H4 (cell line): ENCODE measurements at regions not wholly inside any gene's neighbourhood (a gene's known extent, or its start where the extent isn't known, plus 50 kb on each side); places are given as distances from the start of the nearest gene placed in this dataset.

Source experiments
- DNase-seq: peaks from one replicate; pipeline ENCODE4 v3.0.0-alpha.2; 2015; ENCODE audit warnings: low spot score

DNA sequence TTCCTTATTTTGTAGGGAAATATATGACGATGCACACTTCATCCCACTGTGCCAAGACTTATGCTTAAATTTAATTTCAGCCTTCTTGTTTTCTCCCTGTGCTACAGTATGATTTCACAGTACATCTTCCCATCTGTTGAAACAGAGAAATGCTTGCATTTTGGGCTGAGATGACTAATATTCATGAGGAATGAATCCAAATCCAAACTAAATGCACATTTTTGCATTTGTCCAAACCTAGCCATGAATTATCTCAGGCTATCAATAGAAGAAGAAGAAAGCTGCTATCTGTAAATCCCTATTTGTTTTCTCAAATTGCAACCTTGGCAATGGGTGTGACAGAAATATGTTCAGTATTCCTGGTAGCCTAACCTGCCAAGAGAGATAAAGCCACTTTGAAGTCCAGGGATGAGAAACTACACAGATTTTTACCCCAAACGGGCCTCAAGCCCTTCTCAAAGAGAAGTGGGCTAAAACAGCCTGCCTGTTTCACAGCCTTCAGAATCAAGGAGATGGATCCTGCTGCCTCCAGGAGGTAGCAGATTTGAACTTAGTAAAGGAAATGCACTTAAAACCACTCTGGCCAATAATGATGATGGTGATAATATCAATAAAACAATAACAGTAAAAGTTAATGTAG is 306.9 kb upstream of the NT5C1B start:
- DNase-seq, result no peak

DNA sequence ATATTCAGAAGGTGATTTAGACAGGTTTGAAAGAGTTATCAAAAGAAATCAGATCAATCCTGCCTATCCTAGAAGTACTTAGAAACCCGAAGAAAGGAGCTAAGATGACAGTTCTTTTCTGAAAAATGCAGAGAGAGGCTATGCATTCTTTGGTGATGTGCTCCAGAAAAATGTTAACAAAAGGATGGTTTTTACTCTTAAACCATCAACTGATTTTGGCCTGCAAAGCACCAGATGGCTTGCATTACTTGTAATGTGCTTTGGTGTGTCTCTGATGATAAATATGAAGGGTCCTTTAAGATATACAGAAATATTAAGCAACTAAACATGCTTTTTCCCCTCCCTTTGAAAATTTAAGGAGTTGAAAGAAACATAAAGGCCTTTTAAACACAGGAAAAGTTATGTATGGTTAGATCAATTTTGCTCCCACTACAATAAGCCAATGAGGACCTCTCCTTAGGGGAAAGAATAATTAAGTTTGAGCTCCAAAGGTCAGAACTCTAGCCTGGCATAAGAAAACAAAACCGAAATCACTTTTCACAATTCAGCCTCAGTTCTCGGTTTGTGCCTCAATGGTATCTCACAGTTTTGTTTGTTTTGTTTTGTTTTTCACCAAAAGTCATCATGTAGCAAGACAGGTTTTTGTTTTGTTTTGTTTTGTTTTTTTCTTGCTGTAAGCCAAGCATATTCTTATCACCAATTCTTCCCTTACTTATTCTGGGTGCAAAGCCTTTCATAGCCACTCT is 302.4 kb upstream of the NT5C1B start:
- no peak for DNase-seq

DNA sequence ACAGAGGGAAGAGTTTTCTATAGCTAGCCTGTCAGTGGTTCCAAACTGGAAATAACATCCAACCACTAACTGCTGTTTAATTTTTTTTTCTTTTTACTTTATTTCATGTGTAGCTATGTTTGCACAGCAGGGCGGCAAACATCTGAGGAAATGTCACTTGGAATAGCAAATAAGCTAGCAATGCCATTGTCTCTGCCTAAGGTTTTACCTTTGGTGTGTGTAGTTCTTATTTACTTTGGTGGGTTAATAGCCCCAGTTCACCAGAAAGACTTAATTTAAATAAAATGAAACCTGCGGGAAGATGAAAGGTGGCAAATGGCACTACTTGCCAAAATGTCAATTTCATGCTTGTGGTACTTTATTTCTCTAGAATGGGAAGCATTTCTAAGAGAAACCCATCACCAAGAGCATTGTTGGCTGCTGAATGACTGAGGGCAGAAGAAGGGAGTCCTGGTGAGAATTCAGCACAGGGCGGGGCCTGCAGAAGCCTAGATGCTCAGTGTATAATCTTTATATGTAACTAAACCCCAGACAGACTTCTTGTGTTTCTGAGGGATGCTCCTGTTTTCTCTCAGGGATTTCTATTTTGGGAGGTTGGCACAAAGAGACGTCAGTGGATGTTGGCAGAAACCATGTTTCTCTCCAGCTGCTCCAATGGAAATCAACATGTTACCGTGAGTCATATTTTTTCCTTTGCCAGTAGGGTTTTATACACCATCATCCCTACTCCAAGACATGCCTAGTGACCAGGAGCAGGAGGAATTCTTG is 300.4 kb upstream of the NT5C1B start:
- no peak for DNase-seq

DNA sequence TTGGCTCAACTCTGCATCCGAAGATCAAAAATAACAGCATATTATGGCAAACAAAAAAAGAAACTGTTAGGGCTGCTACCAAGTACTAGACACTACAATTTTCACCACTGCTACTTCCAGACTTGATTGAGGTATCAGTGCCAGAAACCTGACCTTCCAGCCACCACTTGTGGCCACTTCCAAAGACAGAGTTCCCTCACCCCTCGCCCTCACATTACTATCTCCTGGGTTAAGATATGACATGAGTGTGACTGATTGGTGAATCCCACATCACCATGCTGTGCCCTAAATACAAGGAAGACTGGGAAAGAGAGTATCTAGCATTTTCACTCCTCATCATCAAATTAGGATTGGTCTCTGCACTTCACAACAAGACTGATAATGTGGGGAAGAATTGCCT is 296.1 kb upstream of the NT5C1B start:
- no peak for DNase-seq

DNA sequence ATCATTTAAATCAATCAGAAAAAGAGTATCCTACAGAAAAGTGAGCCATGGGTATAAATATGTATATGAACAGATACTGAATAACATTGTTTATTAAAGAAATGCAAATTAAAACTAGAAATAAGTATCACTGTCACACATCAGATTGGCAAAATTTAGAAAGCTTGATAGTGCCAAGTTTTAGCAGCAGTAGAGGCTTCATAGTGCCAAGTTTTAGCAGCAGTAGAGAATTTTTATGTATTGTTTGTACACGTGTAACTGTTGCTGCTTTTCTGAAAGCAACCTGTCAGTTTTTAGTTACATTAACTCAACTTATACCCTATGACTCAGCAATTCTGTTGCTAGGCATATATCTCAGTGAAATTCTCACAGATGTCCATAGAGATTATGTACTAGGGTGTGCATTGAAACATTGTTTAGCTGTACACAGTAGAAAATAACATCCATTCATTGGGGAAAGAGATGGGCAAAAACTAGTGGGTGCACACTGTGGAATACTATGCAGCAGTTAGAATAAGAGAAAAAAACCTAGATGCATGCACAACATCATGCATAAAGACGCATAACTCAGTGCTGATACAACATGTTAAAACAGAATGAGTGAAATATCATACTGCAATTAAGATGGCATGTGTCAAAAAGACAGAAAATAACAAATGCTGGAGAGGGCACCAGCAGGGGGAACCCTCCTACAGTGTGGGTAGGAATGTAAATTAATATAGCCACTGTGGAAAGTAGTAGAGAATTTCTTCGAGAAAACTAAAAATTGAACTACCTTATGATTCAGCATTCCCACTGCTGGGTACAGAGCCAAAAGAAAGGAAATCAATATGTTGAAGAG is 294.5 kb upstream of the NT5C1B start:
- peak; percentile 4 for DNase-seq

DNA sequence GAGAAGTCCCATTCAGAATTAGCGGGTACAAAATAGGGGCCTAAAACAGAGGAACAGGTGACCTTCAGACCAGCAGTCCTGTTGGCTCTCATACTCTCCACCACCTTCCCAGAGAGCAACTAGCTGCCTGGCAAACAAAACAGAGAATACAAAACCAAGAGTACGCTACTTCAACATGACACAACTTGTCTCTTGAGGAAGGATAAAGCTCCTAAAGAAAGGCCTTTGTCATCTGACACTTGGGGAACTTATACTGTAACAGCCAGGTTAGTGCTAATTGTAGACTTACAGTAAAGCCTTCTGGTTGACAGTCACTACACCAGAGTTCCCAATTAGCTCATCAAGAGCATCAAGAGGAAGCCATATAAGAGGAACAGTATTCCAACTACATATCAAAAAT is 282.1 kb upstream of the NT5C1B start:
- no peak for DNase-seq

DNA sequence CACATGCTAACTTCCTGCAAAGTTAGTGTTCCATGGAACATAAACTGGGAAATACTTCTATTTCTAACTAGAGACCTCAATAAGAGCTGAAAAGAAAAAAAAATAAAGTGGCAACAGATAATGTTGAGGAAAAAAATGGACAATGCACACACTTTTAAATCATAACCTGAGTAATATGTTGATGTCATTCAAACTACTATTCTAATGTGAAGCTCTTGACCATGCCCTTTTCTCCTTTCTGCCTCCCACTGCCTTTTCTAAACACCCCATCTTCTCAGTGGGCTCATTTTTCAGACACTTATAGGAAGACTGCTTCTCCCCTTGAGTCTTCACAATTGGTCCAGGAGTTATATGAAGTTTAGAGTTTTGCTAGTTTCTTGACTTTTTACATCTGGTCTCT is 280.9 kb upstream of the NT5C1B start:
- DNase-seq, result no peak

DNA sequence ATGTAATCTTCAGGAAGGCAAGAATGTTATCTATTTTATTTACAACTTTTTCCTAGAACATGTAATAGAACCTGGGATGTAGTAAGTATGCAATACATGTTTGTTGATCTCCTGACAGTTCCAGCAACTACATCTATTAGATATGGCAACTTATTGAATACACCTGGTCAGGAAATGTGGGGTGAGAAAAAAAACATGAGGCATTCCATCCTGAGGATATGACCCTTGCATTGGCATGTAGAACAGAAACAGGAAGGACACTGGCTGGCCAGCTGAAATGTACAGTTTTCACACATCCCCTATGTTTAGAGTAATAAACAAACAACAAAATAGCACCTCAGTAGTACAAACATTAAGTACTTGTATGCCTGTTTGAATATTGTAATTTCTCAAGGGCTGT is 272.6 kb upstream of the NT5C1B start:
- no peak for DNase-seq

DNA sequence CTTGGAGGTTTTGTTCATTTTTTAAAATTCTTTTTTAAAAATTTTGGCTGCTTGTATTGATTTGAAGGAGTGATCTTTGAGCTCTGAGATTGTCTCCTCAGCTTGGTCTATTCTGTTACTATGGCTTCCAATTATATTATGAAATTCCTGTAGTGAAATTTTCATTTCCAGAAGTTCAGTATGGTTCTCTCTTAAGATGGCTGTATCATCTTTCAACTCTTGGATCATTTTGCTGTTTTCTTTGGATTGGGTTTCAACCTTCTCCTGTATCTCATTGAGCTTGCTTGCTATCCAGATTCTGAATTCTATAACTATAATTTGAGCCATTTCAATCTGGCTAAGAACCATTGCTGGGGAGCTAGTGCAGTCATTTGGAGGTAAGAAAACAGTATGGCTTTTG is 270.8 kb upstream of the NT5C1B start:
- no peak for DNase-seq

DNA sequence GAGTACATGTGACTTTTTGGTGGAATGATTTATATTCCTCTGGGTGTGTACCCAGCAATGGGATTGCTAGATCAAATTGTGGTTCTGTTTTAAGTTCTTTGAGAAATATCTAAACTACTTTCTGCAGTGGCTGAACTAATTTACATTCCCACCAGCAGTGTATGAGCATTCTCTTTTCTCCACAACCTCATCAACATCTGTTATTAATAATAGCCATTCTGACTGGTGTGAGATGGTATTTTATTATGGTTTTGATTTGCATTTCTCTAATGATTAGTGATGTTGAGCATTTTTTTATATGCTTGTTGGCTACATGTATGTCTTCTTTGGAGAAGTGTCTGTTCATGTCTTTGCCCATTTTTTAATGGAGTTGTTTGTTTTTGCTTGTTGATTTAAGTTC is 267.4 kb upstream of the NT5C1B start:
- no peak for DNase-seq

DNA sequence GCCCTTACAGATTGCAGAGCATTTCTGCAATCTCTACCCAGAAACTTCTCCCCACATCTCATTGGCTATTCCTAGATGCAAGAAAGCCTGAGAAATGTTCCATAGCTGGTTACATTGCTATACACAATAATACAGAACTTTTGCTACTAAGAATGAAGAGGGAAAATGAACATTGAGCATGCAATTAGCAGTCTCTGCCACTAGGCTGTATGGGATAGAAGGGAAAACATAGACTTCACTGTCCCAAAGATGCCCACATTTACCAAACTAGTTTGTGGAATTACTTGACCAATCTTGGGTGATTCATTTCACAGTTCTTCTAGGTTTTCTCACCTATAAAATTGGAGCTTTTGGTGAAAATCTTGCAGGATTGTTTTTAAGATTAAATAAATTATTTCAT is 265.7 kb upstream of the NT5C1B start:
- DNase-seq, result no peak

DNA sequence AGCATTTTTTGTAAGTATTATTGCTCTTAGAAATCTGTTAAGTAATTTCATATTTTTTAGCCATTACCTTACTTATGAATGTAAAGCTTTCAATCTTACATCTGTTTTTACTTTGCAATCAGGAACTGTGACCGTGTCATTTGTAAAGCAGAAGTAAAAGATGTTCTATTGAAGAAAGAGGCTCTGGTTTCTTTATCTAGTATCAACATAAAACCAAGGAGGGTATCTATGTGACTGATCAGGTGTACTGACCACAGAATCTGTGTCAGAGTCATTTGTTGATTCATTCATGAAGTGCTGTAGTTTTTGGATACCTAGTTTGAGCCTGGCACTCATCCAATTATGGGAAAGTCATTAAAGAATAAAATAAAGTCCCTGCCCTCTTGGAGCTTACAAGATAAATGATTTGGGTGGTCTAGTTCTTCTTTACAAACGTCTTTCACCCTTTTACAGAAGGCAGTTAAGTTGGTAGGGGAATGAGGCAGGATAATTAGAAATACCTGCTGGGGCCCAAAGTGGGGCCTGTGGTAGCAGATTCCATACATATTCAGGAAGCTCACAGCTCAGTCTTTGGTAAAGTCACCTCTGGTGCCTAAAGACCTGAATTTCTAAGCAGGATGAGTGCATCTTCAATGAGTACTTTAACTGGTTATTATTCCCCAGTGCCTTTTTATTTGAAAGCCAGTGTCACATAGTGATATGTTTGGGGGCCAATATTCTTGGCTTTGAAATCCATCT is 260.6 kb upstream of the NT5C1B start:
- no peak for DNase-seq

DNA sequence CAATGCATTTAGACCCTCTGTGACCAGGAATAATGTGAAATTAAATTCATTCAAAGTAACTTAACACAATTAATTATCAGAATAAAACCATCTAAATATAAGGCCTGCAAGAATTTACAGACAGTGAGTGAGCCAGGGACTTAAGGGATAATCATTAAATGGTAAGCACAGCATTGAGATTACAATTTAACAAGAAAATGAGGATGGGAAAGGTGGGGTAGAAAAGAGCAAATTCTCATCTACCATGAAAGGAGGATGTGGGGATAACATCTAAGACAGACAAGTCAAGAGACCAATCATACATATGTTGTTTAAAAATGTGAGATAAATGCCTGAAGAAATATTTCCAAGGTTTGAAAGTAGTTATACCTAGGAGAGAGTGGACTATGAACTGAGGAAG is 259.3 kb upstream of the NT5C1B start:
- DNase-seq, result no peak

DNA sequence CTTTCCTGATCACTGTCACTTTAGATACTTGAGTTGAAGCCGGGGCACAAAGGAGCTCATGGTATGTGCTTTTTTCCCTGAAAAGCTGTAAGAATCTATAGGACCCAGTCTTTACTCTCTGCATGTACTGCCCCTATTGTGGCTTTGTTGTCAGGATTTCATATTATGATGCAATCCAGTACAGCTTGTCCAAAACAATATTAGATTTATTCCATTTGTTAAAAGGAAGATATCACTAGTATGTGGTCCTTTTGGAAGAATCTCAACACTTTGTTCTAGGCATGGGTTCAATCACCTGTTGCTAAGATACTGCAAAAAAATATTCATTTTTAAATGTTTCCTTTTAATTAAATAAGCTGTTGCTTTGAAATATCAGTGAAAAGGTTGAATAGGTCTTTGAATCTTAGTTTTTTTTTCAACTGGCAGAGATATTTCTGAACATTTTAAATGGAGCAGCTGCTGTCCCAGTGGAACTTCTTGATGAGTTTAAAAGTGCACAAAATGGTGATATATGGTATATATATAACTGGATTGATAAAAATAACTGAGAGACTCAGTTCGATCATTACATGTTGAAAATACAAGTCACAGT is 256.6 kb upstream of the NT5C1B start:
- no peak for DNase-seq

DNA sequence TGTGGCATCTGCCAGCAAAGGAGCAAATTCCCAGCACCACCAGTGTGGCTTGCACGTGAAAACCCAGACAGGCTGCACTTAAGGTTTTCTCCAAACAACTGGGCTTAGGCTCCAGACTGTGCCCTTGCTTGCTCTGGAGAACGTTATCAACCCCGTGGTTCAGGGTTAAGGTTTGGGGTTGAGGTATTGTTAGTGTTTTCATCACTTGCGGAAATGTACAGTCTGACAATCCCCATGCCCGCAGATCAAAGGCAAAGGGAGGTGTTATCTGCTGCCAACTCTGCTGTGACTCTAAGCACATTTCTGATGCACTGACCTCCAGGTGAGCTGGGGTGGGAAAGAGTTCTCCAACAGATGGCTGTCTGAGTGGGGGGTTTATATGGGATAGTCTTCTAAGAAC is 253.5 kb upstream of the NT5C1B start:
- DNase-seq, result no peak

DNA sequence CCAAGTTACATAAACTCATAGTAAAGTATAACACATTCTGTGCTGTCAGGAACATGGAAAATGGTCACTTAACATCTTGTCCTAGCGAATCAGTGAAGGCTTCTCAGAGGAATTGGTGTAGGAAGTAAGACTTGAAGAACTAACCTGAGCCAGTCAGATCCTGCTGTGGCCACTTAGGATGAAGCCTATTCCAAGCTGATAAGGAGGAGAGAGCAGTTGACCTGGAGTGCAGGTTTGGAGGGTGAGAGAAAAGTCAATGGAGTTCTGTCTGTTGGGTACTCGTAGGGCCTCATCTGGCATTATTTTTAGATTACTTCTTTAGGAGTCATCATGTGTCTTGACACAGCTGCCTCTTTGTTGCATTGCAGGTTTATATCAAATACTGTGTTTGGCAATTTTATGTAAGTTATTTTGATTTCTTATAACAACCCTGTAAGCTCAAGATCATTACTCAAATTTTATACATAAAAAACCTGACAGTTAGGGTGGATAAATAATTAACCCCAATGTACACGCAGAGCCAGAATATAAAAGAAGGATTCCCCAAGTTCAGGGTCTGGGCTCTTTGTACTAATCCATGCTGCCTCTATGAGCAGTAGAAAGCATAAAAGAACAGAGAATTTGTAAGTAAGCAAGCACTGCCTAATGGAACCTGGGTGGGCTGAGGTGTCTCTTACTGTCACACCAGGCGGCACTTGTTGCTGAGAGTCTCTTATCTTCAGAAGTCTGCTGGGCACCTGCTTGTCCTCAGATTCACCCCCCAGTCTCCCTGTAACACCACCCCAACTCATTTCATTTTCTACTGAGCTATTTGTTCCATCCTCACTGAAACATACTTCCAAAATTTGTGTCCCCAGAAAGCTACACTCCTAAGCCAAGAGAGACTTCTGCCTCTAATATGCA is 252.1 kb upstream of the NT5C1B start:
- DNase-seq, result no peak

DNA sequence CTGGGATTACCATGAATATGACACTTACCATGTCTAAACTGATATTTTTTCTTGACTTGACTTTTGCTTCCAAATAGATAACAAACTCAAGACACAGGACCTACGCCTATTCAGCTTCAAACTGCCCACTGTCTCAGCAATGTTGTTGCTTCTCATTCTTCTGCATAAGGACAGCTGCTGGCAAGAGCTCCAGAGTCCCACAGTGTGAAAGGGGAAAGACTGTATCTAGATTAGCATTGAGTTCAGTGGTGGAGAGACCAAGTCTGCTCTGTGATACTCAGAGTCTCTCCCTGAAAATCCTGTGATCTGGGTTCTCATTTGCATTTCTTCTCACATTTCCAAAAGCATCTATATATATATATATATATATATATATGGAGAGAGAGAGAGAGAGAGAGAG is 247.9 kb upstream of the NT5C1B start:
- no peak for DNase-seq

DNA sequence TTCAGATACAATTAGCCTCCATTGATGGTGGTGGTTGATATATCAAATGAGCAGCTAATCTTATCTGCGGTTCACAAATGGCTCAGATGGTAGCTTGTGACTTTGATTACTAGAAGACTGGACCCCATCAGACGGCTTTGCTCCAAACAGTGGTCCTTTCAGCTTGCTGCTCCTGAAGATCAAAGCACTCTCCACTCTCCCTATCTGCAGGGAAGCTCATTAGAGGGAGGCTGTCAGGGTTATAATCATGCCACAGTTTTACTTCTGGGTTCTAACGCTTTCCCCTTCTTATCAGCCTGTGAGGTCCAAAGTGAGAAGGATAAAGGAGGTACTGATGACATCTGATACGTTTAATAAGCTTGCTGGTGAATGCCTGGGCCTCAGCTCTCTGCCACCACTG is 247.1 kb upstream of the NT5C1B start:
- no peak for DNase-seq

DNA sequence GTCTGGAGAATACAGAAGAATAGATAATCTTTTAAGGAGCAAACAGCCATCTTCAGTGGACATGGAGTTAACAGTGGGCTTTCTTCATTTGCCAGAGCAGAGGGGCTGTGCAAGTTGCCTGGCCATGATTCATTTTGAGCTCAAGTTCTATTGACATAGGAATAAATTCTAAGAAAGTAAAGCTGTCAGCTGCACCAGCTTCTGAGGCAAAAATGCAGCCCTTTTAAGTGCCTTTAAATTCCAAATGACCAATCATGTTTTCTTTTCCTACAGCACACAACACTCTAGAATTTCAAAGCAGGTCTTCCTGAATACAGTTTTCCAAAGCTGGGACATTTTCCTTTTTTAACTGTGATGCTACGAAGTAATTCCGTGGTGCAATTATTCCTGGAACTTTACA is 246.4 kb upstream of the NT5C1B start:
- DNase-seq, result no peak

DNA sequence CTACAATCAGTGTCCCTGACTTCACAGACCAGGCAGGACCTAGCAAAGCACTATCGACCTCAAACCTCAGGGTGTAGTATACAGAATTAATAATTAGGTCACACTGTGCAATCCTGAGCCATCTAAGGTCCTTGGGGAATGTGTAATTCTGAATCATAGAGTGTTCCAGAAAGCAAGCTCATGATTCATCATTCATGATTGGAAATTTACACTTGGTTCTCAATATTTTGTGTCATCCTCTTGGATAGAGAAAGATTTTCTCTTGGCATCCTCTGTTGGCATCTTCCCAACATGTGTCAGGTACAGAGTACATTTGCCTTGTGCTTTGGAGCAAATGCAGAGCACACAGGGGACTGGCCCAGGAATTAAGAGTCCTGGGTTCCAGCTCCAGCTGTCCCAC is 245.0 kb upstream of the NT5C1B start:
- no peak for DNase-seq
